NCI-H446 treated with DMSO at 0.1 percent for 48 hours (cell line): ENCODE measurements at regions not wholly inside any gene's neighbourhood (a gene's known extent, or its start where the extent isn't known, plus 50 kb on each side); places are given as distances from the start of the nearest gene placed in this dataset.

Source experiments
- DNase-seq: peaks from one replicate; lab custom pipeline; 2025; lab: John Stamatoyannopoulos, UW

GRCh38 chr13:75132701-75133695, 349.0 kb downstream of the TBC1D4 start:
- DNase-seq = no peak

GRCh38 chr13:75129331-75129730, 352.6 kb downstream of the TBC1D4 start:
- DNase-seq = no peak

- DNase-seq = no peak
Observed at GRCh38 chr13:75124415-75124814, 357.6 kb downstream of the TBC1D4 start.

- DNase-seq = no peak
Observed at GRCh38 chr13:75123428-75123827, 358.5 kb downstream of the TBC1D4 start.

GRCh38 chr13:75120085-75120484, 361.9 kb downstream of the TBC1D4 start:
- no peak for DNase-seq

GRCh38 chr13:75115171-75115570, 366.8 kb downstream of the TBC1D4 start:
- DNase-seq = no peak

- no peak for DNase-seq
Observed at GRCh38 chr13:75103976-75104375, 378.0 kb downstream of the TBC1D4 start.

- DNase-seq = no peak
Observed at GRCh38 chr13:75102001-75102716, 379.8 kb downstream of the TBC1D4 start.

GRCh38 chr13:75101348-75101747, 380.6 kb downstream of the TBC1D4 start:
- no peak for DNase-seq

- no peak for DNase-seq
Observed at GRCh38 chr13:75092143-75092542, 389.8 kb downstream of the TBC1D4 start.

GRCh38 chr13:75091718-75092117, 390.3 kb downstream of the TBC1D4 start:
- DNase-seq = no peak

- no peak for DNase-seq
Observed at GRCh38 chr13:75090872-75091615, 390.9 kb downstream of the TBC1D4 start.

GRCh38 chr13:75088915-75089314, 393.1 kb downstream of the TBC1D4 start:
- DNase-seq = no peak

GRCh38 chr13:75079226-75079625, 402.7 kb downstream of the TBC1D4 start:
- no peak for DNase-seq

GRCh38 chr13:75076476-75076875, 405.5 kb downstream of the TBC1D4 start:
- no peak for DNase-seq

- no peak for DNase-seq
Observed at GRCh38 chr13:75073786-75074185, 408.2 kb downstream of the TBC1D4 start.

GRCh38 chr13:75072891-75073290, 409.1 kb downstream of the TBC1D4 start:
- peak; percentile 44 for DNase-seq

GRCh38 chr13:75072368-75072767, 409.6 kb downstream of the TBC1D4 start:
- DNase-seq = no peak

- peak; percentile 26 for DNase-seq
Observed at GRCh38 chr13:75071796-75072195, 410.2 kb downstream of the TBC1D4 start.

GRCh38 chr13:75071395-75071794, 410.6 kb downstream of the TBC1D4 start:
- DNase-seq = peak; percentile 35

GRCh38 chr13:75061909-75062308, 420.1 kb downstream of the TBC1D4 start:
- DNase-seq = no peak

GRCh38 chr13:75055296-75055695, 426.7 kb downstream of the TBC1D4 start:
- DNase-seq = no peak
